H9 (cell line): ENCODE measurements at regions not wholly inside any gene's neighbourhood (a gene's known extent, or its start where the extent isn't known, plus 50 kb on each side); places are given as distances from the start of the nearest gene placed in this dataset.

ENCODE experiments used
- DNase-seq: peaks from one replicate; pipeline ENCODE4 v3.0.0-alpha.2; 2017
- H2AFZ ChIP-seq: one replicate; pipeline ENCODE4 v1.6.1; 2013; ENCODE audit warnings: mild to moderate bottlenecking, low read length, control low read depth, moderate library complexity
- H2AK5ac ChIP-seq: 2 replicates; pipeline ENCODE4 v1.6.1; 2013; ENCODE audit warnings: low read length, control low read depth, mixed read lengths; ENCODE audit not compliant: insufficient read length
- H2BK120ac ChIP-seq: one replicate; pipeline ENCODE4 v1.6.1; 2013; ENCODE audit warnings: low read depth, mild to moderate bottlenecking, low read length, control low read depth, inconsistent platforms; ENCODE audit not compliant: poor library complexity, severe bottlenecking
- H2BK12ac ChIP-seq: 2 replicates; pipeline ENCODE4 v1.6.1; 2013; ENCODE audit warnings: low read length, control low read depth, mixed read lengths, low read depth; ENCODE audit not compliant: insufficient read length
- H2BK15ac ChIP-seq: 2 replicates; pipeline ENCODE4 v1.6.1; 2013; ENCODE audit warnings: low read depth, low read length, control low read depth
- H2BK20ac ChIP-seq: one replicate; pipeline ENCODE4 v1.6.1; 2013; ENCODE audit warnings: low read depth, mild to moderate bottlenecking, low read length, control low read depth, inconsistent platforms; ENCODE audit not compliant: poor library complexity, severe bottlenecking
- H2BK5ac ChIP-seq: 2 replicates; pipeline ENCODE4 v1.6.1; 2013; ENCODE audit warnings: low read length, control low read depth, mixed read lengths; ENCODE audit not compliant: insufficient read length
- H3K14ac ChIP-seq: 2 replicates; pipeline ENCODE4 v1.6.1; 2013; ENCODE audit warnings: low read length, control low read depth; ENCODE audit not compliant: insufficient read depth
- H3K18ac ChIP-seq: 2 replicates; pipeline ENCODE4 v1.6.1; 2013; ENCODE audit warnings: low read depth, mild to moderate bottlenecking, mixed read lengths, low read length, control low read depth; ENCODE audit not compliant: insufficient read length
- H3K23ac ChIP-seq: 2 replicates; pipeline ENCODE4 v1.6.1; 2013; ENCODE audit warnings: low read length, control low read depth, mixed read lengths, low read depth; ENCODE audit not compliant: insufficient read length
- H3K23me2 ChIP-seq: 2 replicates; pipeline ENCODE4 v1.6.1; 2013; ENCODE audit warnings: low read depth, mild to moderate bottlenecking, mixed read lengths, low read length, control low read depth; ENCODE audit not compliant: insufficient read length, poor library complexity, severe bottlenecking
- H3K27ac ChIP-seq: 2 replicates; pipeline ENCODE4 v1.5.1; 2013; ENCODE audit warnings: low read length, control low read depth, mixed read lengths, low read depth; ENCODE audit not compliant: insufficient read length
- H3K27me3 ChIP-seq: 2 replicates; pipeline ENCODE4 v1.6.1; 2013; ENCODE audit warnings: low read length, control low read depth, inconsistent platforms; ENCODE audit not compliant: insufficient read depth
- H3K4ac ChIP-seq: 2 replicates; pipeline ENCODE4 v1.6.1; 2013; ENCODE audit warnings: low read depth, mild to moderate bottlenecking, control low read depth, inconsistent platforms, low read length, moderate library complexity
- H3K4me1 ChIP-seq: 2 replicates; pipeline ENCODE4 v1.6.1; 2013; ENCODE audit warnings: low read length, control low read depth, inconsistent platforms; ENCODE audit not compliant: insufficient read depth
- H3K4me2 ChIP-seq: 2 replicates; pipeline ENCODE4 v1.6.1; 2013; ENCODE audit warnings: low read length, control low read depth, mixed read lengths; ENCODE audit not compliant: insufficient read length, insufficient read depth
- H3K56ac ChIP-seq: 2 replicates; pipeline ENCODE4 v1.6.1; 2013; ENCODE audit warnings: low read depth, mild to moderate bottlenecking, mixed read lengths, low read length, control low read depth; ENCODE audit not compliant: insufficient read length
- H3K79me1 ChIP-seq: 2 replicates; pipeline ENCODE4 v1.6.1; 2013; ENCODE audit warnings: low read depth, mild to moderate bottlenecking, moderate library complexity, low read length, control low read depth, inconsistent platforms; ENCODE audit not compliant: insufficient read depth, poor library complexity, severe bottlenecking
- H3K79me2 ChIP-seq: 2 replicates; pipeline ENCODE4 v1.6.1; 2013; ENCODE audit warnings: low read length, control low read depth, inconsistent platforms; ENCODE audit not compliant: insufficient read depth
- H3K9ac ChIP-seq: 2 replicates; pipeline ENCODE4 v1.6.1; 2013; ENCODE audit warnings: low read length, control low read depth, mixed read lengths; ENCODE audit not compliant: insufficient read length; ENCODE audit errors: extremely low read depth
- H3K9me3 ChIP-seq: one replicate; pipeline ENCODE4 v1.6.1; 2013; ENCODE audit warnings: low read depth, low read length, inconsistent platforms; ENCODE audit not compliant: control insufficient read depth
- H3T11ph ChIP-seq: one replicate; pipeline ENCODE4 v1.6.1; 2013; ENCODE audit warnings: mild to moderate bottlenecking, low read length, control low read depth, inconsistent platforms
- H4K20me1 ChIP-seq: one replicate; pipeline ENCODE4 v1.6.1; 2013; ENCODE audit not compliant: control insufficient read depth, insufficient read length, insufficient read depth
- H4K5ac ChIP-seq: 2 replicates; pipeline ENCODE4 v1.6.1; 2013; ENCODE audit warnings: low read depth, mild to moderate bottlenecking, mixed read lengths, low read length, control low read depth; ENCODE audit not compliant: insufficient read length
- H4K8ac ChIP-seq: replicated peaks from 2 replicates; pipeline ENCODE4 v1.6.1; 2013; ENCODE audit warnings: low read length, control low read depth, mixed read lengths, low read depth; ENCODE audit not compliant: insufficient read length
- H4K91ac ChIP-seq: 2 replicates; pipeline ENCODE4 v1.6.1; 2013; ENCODE audit warnings: low read depth, mild to moderate bottlenecking, moderate library complexity, mixed read lengths, low read length, control low read depth; ENCODE audit not compliant: insufficient read length
- H3K27ac Mint-ChIP-seq, 3 experiments: 2 replicates in 2 of 3; 3 replicates in 1 of 3; pipeline ENCODE4 v1.8.0; 2020 to 2021; ENCODE audit warnings: mixed read lengths in 3 of 3, mild to moderate bottlenecking in 1 of 3, moderate library complexity in 1 of 3
- H3K27me3 Mint-ChIP-seq: 2 replicates; pipeline ENCODE4 v1.8.0; 2021; ENCODE audit warnings: low read depth, mild to moderate bottlenecking, moderate library complexity, mixed read lengths
- H3K36me3 Mint-ChIP-seq, 3 experiments: 2 replicates in 2 of 3; 3 replicates in 1 of 3; pipeline ENCODE4 v1.8.0; 2020 to 2021; ENCODE audit warnings: low read depth in 3 of 3, mixed read lengths in 3 of 3; ENCODE audit not compliant: insufficient read depth in 1 of 3
- H3K4me1 Mint-ChIP-seq, 2 experiments: 2 replicates each; pipeline ENCODE4 v1.8.0; 2020; ENCODE audit warnings: mixed read lengths in 2 of 2
- H3K4me3 Mint-ChIP-seq, 2 experiments: 2 replicates in 1 of 2; 3 replicates in 1 of 2; pipeline ENCODE4 v1.8.0; 2020 to 2021; ENCODE audit warnings: mild to moderate bottlenecking in 2 of 2, mixed read lengths in 2 of 2, moderate library complexity in 1 of 2
- H3K9me3 Mint-ChIP-seq, 2 experiments: 2 replicates in 1 of 2; 3 replicates in 1 of 2; pipeline ENCODE4 v1.8.0; 2020; ENCODE audit warnings: mild to moderate bottlenecking in 2 of 2, mixed read lengths in 2 of 2, moderate library complexity in 1 of 2
- WGBS: extraction: QIAGEN DNeasy Blood & Tissue Kit; methylation state at CpG from one replicate; pipeline ENCODE4 v1.1.7; 2013; ENCODE audit warnings: missing lambda C conversion rate, low lambda C conversion rate, mixed read lengths; ENCODE audit not compliant: insufficient read length; ENCODE audit errors: extremely low coverage; 5-methylcytosine and 5-hydroxymethylcytosine counted together
- TF ChIP-seq, protein P1 (sequence below): fragments of 200-600 bp; sonication (generic); conservative IDR thresholded peaks from 3 replicates; pipeline ENCODE4 v1.8.0; 2021; ENCODE audit warnings: antibody characterized with exemption, mild to moderate bottlenecking

GRCh38 chr13:84272877-84273562, 390.7 kb upstream of the SLITRK1 start:
- Histone ChIP-seq H4K91ac (no peak overlapping the region), H3K9ac (no peak overlapping the region), H3K23me2 (no peaks in the 10 kb centered on the region), H2AFZ (no peak overlapping the region), H4K20me1 (no peaks in the 10 kb centered on the region), H2BK120ac (no peak overlapping the region), H2BK12ac (no peak overlapping the region), H3K18ac (no peak overlapping the region), H3K14ac (no peak overlapping the region), H2AK5ac (no peak overlapping the region), H3T11ph (no peak overlapping the region), H3K9me3 (no peaks in the 10 kb centered on the region), H3K56ac (no peak overlapping the region), H4K5ac (no peak overlapping the region), H3K27me3 (no peaks in the 10 kb centered on the region), H4K8ac (no peak overlapping the region), H3K79me1 (no peaks in the 10 kb centered on the region), H2BK20ac (no peak overlapping the region), H3K27ac (no peak overlapping the region), H2BK15ac (no peak overlapping the region), H3K4me2 (no peak overlapping the region), H3K79me2 (no peaks in the 10 kb centered on the region), H3K4me1 (no peaks in the 10 kb centered on the region), H2BK5ac (no peak overlapping the region), H3K23ac (no peak overlapping the region), H3K4ac (no peak overlapping the region)
- H3K27ac Mint-ChIP-seq: no peak overlapping the region
- TF ChIP-seq, protein P1, sequence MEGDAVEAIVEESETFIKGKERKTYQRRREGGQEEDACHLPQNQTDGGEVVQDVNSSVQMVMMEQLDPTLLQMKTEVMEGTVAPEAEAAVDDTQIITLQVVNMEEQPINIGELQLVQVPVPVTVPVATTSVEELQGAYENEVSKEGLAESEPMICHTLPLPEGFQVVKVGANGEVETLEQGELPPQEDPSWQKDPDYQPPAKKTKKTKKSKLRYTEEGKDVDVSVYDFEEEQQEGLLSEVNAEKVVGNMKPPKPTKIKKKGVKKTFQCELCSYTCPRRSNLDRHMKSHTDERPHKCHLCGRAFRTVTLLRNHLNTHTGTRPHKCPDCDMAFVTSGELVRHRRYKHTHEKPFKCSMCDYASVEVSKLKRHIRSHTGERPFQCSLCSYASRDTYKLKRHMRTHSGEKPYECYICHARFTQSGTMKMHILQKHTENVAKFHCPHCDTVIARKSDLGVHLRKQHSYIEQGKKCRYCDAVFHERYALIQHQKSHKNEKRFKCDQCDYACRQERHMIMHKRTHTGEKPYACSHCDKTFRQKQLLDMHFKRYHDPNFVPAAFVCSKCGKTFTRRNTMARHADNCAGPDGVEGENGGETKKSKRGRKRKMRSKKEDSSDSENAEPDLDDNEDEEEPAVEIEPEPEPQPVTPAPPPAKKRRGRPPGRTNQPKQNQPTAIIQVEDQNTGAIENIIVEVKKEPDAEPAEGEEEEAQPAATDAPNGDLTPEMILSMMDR: no peak
- no CpG with 5 or more reads among the region's 6 CpGs for WGBS
- no peaks in the 10 kb centered on the region for H3K9me3 Mint-ChIP-seq
- H3K36me3 Mint-ChIP-seq: no peaks in the 10 kb centered on the region
- no peaks in the 10 kb centered on the region for H3K4me1 Mint-ChIP-seq
- H3K4me3 Mint-ChIP-seq: no peak overlapping the region
- no peak for DNase-seq
- H3K27me3 Mint-ChIP-seq: no peaks in the 10 kb centered on the region
